ENCODE measurements at regions not wholly inside any gene's neighbourhood (a gene's known extent, or its start where the extent isn't known, plus 50 kb on each side); places are given as distances from the start of the nearest gene placed in this dataset.

DNA sequence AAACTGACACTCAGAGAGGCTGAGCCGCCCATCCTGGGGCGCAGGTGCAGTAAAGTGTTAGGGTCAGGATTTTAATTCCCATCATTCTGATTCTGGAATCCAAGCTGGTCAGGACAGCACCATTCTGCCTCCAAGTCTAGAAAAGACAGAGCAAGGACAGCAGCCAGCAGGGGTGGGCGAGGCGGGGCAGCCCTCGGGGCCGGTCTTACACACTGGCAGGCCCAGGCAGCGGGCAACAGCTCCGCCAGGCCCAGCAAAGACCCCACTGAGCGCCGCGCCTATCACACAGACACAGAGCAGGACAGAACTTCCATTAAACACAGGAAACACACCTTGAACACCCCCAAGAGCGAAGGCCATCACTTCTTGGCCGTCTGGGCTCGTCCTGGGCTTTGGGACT, 66.5 kb upstream of the RXRA start:
- Histone ChIP-seq H3K27me3 (peaks cover 24% of the 10 kb centered on the region), H3K4me3 (ENCODE audit: low read depth in 1 of 2, low read length in 1 of 2) (no peak overlapping the region), H3K9me3 (no peaks in the 10 kb centered on the region), H3K27ac (no peak overlapping the region), H3K36me3 (no peaks in the 10 kb centered on the region), H3K4me1 (ENCODE audit: control insufficient read depth in 1 of 2, insufficient read depth in 1 of 2, low read depth in 1 of 2, low read length in 1 of 2) (no peaks in the 10 kb centered on the region)
- no peak for TF ChIP-seq CTCF (IDR thresholded peaks at IDR 0.05)

DNA sequence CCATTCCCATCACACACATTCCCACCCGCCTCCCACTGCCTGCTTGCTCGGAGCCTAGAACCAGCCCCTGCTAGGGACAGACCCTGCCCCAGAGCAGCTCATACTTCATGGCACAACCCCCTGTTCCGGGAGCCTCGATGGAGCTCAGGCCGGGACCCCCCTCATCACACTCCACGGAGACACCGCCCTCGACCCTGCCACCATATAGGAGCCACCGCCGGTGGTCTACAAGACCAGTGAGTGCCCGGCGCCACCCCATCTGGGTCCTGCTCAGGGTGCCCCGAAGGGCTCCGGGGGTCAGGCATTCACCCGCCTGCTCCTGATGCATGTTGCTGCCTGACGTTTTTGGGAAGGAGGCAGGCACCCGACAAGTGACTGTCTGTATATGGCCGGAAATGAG, 65.5 kb upstream of the RXRA start:
- no peaks in the 10 kb centered on the region for H3K4me1 ChIP-seq (ENCODE audit: control insufficient read depth in 1 of 2, insufficient read depth in 1 of 2, low read depth in 1 of 2, low read length in 1 of 2)
- H3K27me3 ChIP-seq = peaks cover 35% of the 10 kb centered on the region
- TF ChIP-seq CTCF (IDR thresholded peaks at IDR 0.05) = no peak

GRCh38 chr9:134262035-134262434, 64.2 kb upstream of the RXRA start:
- Histone ChIP-seq H3K9me3 (no peaks in the 10 kb centered on the region), H3K27ac (no peak overlapping the region), H3K27me3 (peaks cover 47% of the 10 kb centered on the region), H3K36me3 (no peaks in the 10 kb centered on the region), H3K4me1 (ENCODE audit: control insufficient read depth in 1 of 2, insufficient read depth in 1 of 2, low read depth in 1 of 2, low read length in 1 of 2) (no peaks in the 10 kb centered on the region), H3K4me3 (ENCODE audit: low read depth in 1 of 2, low read length in 1 of 2) (no peak overlapping the region)
- no peak for TF ChIP-seq CTCF (IDR thresholded peaks at IDR 0.05)

More for the DNA sequence above, 65.5 kb upstream of the RXRA start:
- Histone ChIP-seq H3K27ac (no peak overlapping the region), H3K4me3 (ENCODE audit: low read depth in 1 of 2, low read length in 1 of 2) (no peak overlapping the region), H3K36me3 (no peaks in the 10 kb centered on the region), H3K9me3 (no peaks in the 10 kb centered on the region)

DNA sequence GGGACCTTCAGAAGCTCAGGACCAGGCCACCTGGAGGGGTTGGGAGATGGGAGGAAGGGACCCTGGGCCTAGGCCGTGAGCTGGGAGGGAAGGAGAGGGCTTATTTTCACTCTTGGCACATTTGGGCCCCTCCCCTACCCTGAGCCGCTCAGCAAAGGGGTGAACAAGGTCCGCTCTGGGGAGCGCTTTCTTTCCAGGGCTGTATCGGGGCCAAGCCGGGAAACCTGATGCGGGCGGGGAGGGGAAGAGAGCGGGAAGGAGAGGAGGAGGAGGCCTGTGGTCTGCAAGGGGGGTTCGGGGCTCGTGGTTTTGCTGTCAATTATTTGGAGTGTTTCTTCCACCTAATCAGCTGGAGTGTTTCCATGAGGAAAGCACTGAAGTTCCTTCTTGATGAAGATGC, 62.7 kb upstream of the RXRA start:
- H3K27me3 ChIP-seq = peaks cover 63% of the 10 kb centered on the region
- no peaks in the 10 kb centered on the region for H3K9me3 ChIP-seq
- H3K4me1 ChIP-seq (ENCODE audit: control insufficient read depth in 1 of 2, insufficient read depth in 1 of 2, low read depth in 1 of 2, low read length in 1 of 2) = peaks cover 8 to 9% of the 10 kb centered on the region in 2 experiments
- no peak overlapping the region for H3K27ac ChIP-seq
- H3K4me3 ChIP-seq (ENCODE audit: low read depth in 1 of 2, low read length in 1 of 2) = no peak overlapping the region
- no peaks in the 10 kb centered on the region for H3K36me3 ChIP-seq
- no peak for TF ChIP-seq CTCF (IDR thresholded peaks at IDR 0.05)

GRCh38 chr9:134264169-134264568, 62.1 kb upstream of the RXRA start:
- no peak overlapping the region for H3K4me3 ChIP-seq (ENCODE audit: low read depth in 1 of 2, low read length in 1 of 2)
- H3K27me3 ChIP-seq = peaks cover 69% of the 10 kb centered on the region
- H3K36me3 ChIP-seq = no peaks in the 10 kb centered on the region
- H3K27ac ChIP-seq = no peak overlapping the region
- H3K9me3 ChIP-seq = no peaks in the 10 kb centered on the region
- no peak for TF ChIP-seq CTCF (IDR thresholded peaks at IDR 0.05)
- H3K4me1 ChIP-seq (ENCODE audit: control insufficient read depth in 1 of 2, insufficient read depth in 1 of 2, low read depth in 1 of 2, low read length in 1 of 2) = peaks cover 11 to 14% of the 10 kb centered on the region in 2 experiments

- Histone ChIP-seq H3K9me3 (no peaks in the 10 kb centered on the region), H3K27me3 (peaks cover 78% of the 10 kb centered on the region), H3K36me3 (no peaks in the 10 kb centered on the region), H3K4me3 (ENCODE audit: low read depth in 1 of 2, low read length in 1 of 2) (no peak overlapping the region), H3K27ac (no peak overlapping the region), H3K4me1 (ENCODE audit: control insufficient read depth in 1 of 2, insufficient read depth in 1 of 2, low read depth in 1 of 2, low read length in 1 of 2) (peaks cover 11 to 14% of the 10 kb centered on the region in 2 experiments)
- no peak for TF ChIP-seq CTCF (IDR thresholded peaks at IDR 0.05)
Measured at GRCh38 chr9:134265078-134265477, 61.2 kb upstream of the RXRA start.
